Fibroblast of mammary gland (primary cell): ENCODE measurements at regions not wholly inside any gene's neighbourhood (a gene's known extent, or its start where the extent isn't known, plus 50 kb on each side); places are given as distances from the start of the nearest gene placed in this dataset.

ENCODE experiments used
- DNase-seq: peaks from one replicate; pipeline ENCODE4 v3.0.0-alpha.2; 2010; ENCODE audit warnings: low read depth
- H3K4me3 ChIP-seq: 2 replicates; pipeline ENCODE4 v1.5.1; 2011; ENCODE audit warnings: low read depth, mild to moderate bottlenecking, low read length, moderate library complexity; ENCODE audit not compliant: control insufficient read depth
- CTCF ChIP-seq: conservative IDR thresholded peaks from 2 replicates; pipeline ENCODE4 v1.5.1; 2011; ENCODE audit warnings: low read depth, low read length, inconsistent platforms; ENCODE audit not compliant: control insufficient read depth, insufficient read depth

- TF ChIP-seq CTCF: no peak
- no peak for DNase-seq
- H3K4me3 ChIP-seq: no peak overlapping the region
Measured at GRCh38 chr11:88017666-88018065, 157.6 kb downstream of the RAB38 start.

- no peak overlapping the region for H3K4me3 ChIP-seq
- peak; percentile 84 for TF ChIP-seq CTCF
- peak; percentile 88 for DNase-seq
Measured at GRCh38 chr11:88016392-88017170, 158.7 kb downstream of the RAB38 start.

- no peak for TF ChIP-seq CTCF
- no peak for DNase-seq
- no peak overlapping the region for H3K4me3 ChIP-seq
Measured at GRCh38 chr11:88015170-88015569, 160.1 kb downstream of the RAB38 start.

- TF ChIP-seq CTCF: no peak
- no peak overlapping the region for H3K4me3 ChIP-seq
- DNase-seq: no peak
Measured at GRCh38 chr11:88013508-88014065, 161.7 kb downstream of the RAB38 start.

GRCh38 chr11:88012456-88012855 lies 162.8 kb downstream of the RAB38 start:
- no peak for TF ChIP-seq CTCF
- no peak overlapping the region for H3K4me3 ChIP-seq
- DNase-seq: no peak

GRCh38 chr11:87976009-87976408 lies 199.2 kb downstream of the RAB38 start:
- TF ChIP-seq CTCF: no peak
- H3K4me3 ChIP-seq: no peak overlapping the region
- no peak for DNase-seq
